Stomach (tissue), 4 donors: ENCODE measurements at regions not wholly inside any gene's neighbourhood (a gene's known extent, or its start where the extent isn't known, plus 50 kb on each side); places are given as distances from the start of the nearest gene placed in this dataset.

Experiments used
- EP300 ChIP-seq: sonication (generic); formaldehyde crosslinking; IDR thresholded peaks from one replicate; pipeline ENCODE4 v1.6.1; 2017; ENCODE audit warnings: antibody characterized with exemption
- POLR2A ChIP-seq, 4 donors: fragments of 450-650 bp; IDR thresholded peaks; one replicate each; pipeline ENCODE4 v1.6.1; 2016; ENCODE audit warnings: antibody characterized with exemption in 4 of 4, control low read depth in 2 of 4, mild to moderate bottlenecking in 1 of 4, moderate library complexity in 1 of 4
- POLR2AphosphoS5 ChIP-seq, 3 donors: sonication (generic); formaldehyde crosslinking; IDR thresholded peaks; one replicate each; pipeline ENCODE4 v1.6.1; 2016; ENCODE audit warnings: antibody characterized with exemption in 3 of 3
- TF ChIP-seq, protein P1 (sequence below), 7 experiments: fragments of 450-650 bp in 4 of 7; fragments of 200-600 bp in 3 of 7; sonication (generic) in 3 of 7; IDR thresholded peaks; one replicate each; pipeline ENCODE4 v1.5.1; 2016 to 2019; ENCODE audit warnings: antibody characterized with exemption in 7 of 7, control low read depth in 2 of 7, mild to moderate bottlenecking in 1 of 7

DNA sequence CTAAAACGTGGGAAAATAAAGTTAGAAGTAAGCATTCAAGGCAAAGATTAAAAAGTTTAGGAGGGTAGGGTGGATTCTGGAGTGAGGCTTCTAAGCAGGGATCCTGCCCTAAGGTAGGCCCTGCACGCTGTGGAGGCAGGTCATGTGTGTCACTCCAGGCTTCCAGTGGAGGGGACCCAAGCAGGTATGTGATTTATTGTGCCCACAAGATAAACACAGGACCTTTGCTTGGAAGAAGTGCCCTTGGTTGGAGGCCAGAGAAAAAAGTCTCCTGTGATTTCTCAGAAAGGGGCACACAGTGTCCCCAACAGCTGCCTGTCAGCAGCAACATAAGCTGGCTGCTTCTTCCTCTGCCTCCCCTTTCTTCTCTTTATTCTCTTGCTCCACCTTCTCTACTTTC is 110.8 kb downstream of the FOXD2 start:
- no peak for TF ChIP-seq POLR2AphosphoS5 (IDR thresholded peaks at IDR 0.05)
- TF ChIP-seq, protein P1, sequence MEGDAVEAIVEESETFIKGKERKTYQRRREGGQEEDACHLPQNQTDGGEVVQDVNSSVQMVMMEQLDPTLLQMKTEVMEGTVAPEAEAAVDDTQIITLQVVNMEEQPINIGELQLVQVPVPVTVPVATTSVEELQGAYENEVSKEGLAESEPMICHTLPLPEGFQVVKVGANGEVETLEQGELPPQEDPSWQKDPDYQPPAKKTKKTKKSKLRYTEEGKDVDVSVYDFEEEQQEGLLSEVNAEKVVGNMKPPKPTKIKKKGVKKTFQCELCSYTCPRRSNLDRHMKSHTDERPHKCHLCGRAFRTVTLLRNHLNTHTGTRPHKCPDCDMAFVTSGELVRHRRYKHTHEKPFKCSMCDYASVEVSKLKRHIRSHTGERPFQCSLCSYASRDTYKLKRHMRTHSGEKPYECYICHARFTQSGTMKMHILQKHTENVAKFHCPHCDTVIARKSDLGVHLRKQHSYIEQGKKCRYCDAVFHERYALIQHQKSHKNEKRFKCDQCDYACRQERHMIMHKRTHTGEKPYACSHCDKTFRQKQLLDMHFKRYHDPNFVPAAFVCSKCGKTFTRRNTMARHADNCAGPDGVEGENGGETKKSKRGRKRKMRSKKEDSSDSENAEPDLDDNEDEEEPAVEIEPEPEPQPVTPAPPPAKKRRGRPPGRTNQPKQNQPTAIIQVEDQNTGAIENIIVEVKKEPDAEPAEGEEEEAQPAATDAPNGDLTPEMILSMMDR (IDR thresholded peaks at IDR 0.05), result no peak
- no peak for TF ChIP-seq POLR2A (IDR thresholded peaks at IDR 0.05)
- no peak for TF ChIP-seq EP300
